ENCODE measurements at regions not wholly inside any gene's neighbourhood (a gene's known extent, or its start where the extent isn't known, plus 50 kb on each side); places are given as distances from the start of the nearest gene placed in this dataset.

DNA sequence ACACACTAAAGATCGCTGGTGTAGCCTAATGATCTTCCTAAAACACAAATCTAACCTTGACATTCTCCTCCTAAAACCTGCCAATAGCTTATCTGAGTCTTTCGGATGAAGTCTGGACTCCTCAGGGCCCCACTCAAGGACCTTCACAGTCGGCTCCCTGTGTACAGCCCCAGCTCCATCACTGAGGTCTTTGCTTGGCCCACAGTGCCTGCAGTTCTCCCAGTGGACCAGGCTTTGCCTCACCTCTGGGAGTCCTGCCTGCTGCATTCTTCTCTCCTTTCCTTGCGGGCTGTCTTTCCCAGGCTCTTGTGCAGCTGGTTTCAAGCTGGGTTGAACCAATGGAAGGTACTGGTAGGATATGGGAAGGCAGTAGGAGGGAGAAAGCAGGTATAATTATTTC is 122.6 kb upstream of the FERMT1 start:
- no peak for TF ChIP-seq GATA2 (IDR thresholded peaks at IDR 0.05; ENCODE audit: low read depth, low read length)
- TF ChIP-seq GATA3 (IDR thresholded peaks at IDR 0.05; ENCODE audit: low read depth, low read length) = no peak

Data from SH-SY5Y (cell line).